B cell (primary cell): ENCODE measurements at regions not wholly inside any gene's neighbourhood (a gene's known extent, or its start where the extent isn't known, plus 50 kb on each side); places are given as distances from the start of the nearest gene placed in this dataset.

Source experiments
- EZH2 ChIP-seq: IDR thresholded peaks from 2 replicates; pipeline ENCODE4 v1.6.1; 2012; ENCODE audit warnings: borderline replicate concordance, low read depth, mild to moderate bottlenecking, moderate library complexity, low read length; ENCODE audit not compliant: insufficient read depth, poor library complexity, severe bottlenecking
- TF ChIP-seq, protein P1 (sequence below): fragments of 200-600 bp; IDR thresholded peaks from one replicate; pipeline ENCODE4 v1.8.0; 2022; ENCODE audit warnings: antibody characterized with exemption, mild to moderate bottlenecking

DNA sequence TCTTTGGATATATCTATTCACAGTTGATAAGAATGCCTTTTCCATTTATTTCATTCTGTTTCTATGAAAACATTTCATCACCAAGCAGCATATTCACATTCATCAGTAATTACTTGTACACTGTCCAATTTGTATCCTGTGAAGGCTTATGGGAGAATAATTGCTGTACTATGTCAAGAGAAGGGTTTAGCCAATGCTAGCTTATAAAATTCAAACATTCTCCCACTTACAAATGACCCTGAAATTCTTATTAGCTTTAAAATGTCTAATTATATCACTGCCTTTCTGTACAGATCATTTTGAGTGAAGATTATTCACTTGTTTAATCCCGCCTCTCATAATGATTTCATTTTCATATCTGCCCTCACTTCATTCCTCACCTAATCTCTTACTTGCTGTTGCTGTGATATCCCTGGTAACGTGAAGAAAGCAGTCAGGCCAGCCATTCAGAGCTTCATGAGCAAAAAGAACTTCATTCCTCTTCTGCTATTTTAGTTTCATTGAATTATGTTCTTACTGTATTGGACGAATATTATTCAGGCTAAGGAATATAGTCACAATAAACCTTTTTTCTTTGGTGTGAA lies 778.7 kb downstream of the OLFM4 start:
- no peak for TF ChIP-seq EZH2
- TF ChIP-seq, protein P1, sequence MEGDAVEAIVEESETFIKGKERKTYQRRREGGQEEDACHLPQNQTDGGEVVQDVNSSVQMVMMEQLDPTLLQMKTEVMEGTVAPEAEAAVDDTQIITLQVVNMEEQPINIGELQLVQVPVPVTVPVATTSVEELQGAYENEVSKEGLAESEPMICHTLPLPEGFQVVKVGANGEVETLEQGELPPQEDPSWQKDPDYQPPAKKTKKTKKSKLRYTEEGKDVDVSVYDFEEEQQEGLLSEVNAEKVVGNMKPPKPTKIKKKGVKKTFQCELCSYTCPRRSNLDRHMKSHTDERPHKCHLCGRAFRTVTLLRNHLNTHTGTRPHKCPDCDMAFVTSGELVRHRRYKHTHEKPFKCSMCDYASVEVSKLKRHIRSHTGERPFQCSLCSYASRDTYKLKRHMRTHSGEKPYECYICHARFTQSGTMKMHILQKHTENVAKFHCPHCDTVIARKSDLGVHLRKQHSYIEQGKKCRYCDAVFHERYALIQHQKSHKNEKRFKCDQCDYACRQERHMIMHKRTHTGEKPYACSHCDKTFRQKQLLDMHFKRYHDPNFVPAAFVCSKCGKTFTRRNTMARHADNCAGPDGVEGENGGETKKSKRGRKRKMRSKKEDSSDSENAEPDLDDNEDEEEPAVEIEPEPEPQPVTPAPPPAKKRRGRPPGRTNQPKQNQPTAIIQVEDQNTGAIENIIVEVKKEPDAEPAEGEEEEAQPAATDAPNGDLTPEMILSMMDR: no peak
